ENCODE measurements at regions not wholly inside any gene's neighbourhood (a gene's known extent, or its start where the extent isn't known, plus 50 kb on each side); places are given as distances from the start of the nearest gene placed in this dataset.
"Not testable (repeated sequence)": the region's sequence is repeated elsewhere in the genome, so short reads cannot be mapped to it uniquely, and the experiment has no call there.

- no peak for DNase-seq
Measured at GRCh38 chr7:69228212-69228811, 370.0 kb upstream of the AUTS2 start.

GRCh38 chr7:69232445-69233376 lies 365.6 kb upstream of the AUTS2 start:
- no peak for DNase-seq

GRCh38 chr7:69237541-69237940 lies 360.7 kb upstream of the AUTS2 start:
- no peak for DNase-seq

- no peak for DNase-seq
Measured at GRCh38 chr7:69243016-69243415, 355.3 kb upstream of the AUTS2 start.

GRCh38 chr7:69244701-69245100 lies 353.6 kb upstream of the AUTS2 start:
- no peak for DNase-seq

GRCh38 chr7:69245646-69246045 lies 352.6 kb upstream of the AUTS2 start:
- DNase-seq, result no peak

- no peak for DNase-seq
Measured at GRCh38 chr7:69246758-69247157, 351.5 kb upstream of the AUTS2 start.

GRCh38 chr7:69248382-69248828 lies 349.9 kb upstream of the AUTS2 start:
- DNase-seq, result not testable (repeated sequence)

- no peak for DNase-seq
Measured at GRCh38 chr7:69250958-69251357, 347.3 kb upstream of the AUTS2 start.

GRCh38 chr7:69254643-69255042 lies 343.6 kb upstream of the AUTS2 start:
- DNase-seq, result no peak

GRCh38 chr7:69256634-69257081 lies 341.6 kb upstream of the AUTS2 start:
- no peak for DNase-seq

- DNase-seq, result no peak
Measured at GRCh38 chr7:69257592-69257991, 340.7 kb upstream of the AUTS2 start.

- DNase-seq, result no peak
Measured at GRCh38 chr7:69259445-69259844, 338.8 kb upstream of the AUTS2 start.

- DNase-seq, result no peak
Measured at GRCh38 chr7:69260023-69260422, 338.3 kb upstream of the AUTS2 start.

GRCh38 chr7:69263550-69263949 lies 334.7 kb upstream of the AUTS2 start:
- no peak for DNase-seq

GRCh38 chr7:69269806-69270205 lies 328.5 kb upstream of the AUTS2 start:
- no peak for DNase-seq

- no peak for DNase-seq
Measured at GRCh38 chr7:69272101-69272500, 326.2 kb upstream of the AUTS2 start.

GRCh38 chr7:69276011-69276729 lies 322.1 kb upstream of the AUTS2 start:
- no peak for DNase-seq

GRCh38 chr7:69277366-69277765 lies 320.9 kb upstream of the AUTS2 start:
- DNase-seq, result no peak

- no peak for DNase-seq
Measured at GRCh38 chr7:69282946-69283345, 315.3 kb upstream of the AUTS2 start.

GRCh38 chr7:69283421-69283820 lies 314.9 kb upstream of the AUTS2 start:
- DNase-seq, result no peak

GRCh38 chr7:69285854-69286253 lies 312.4 kb upstream of the AUTS2 start:
- no peak for DNase-seq

GRCh38 chr7:69295977-69296376 lies 302.3 kb upstream of the AUTS2 start:
- DNase-seq, result no peak

- DNase-seq, result no peak
Measured at GRCh38 chr7:69301253-69301652, 297.0 kb upstream of the AUTS2 start.
